ENCODE measurements at regions not wholly inside any gene's neighbourhood (a gene's known extent, or its start where the extent isn't known, plus 50 kb on each side); places are given as distances from the start of the nearest gene placed in this dataset.

GRCh38 chr13:60282186-60282585, 114.8 kb upstream of the TDRD3 start:
- no peak for FAIRE-seq

GRCh38 chr13:60282708-60283107, 114.3 kb upstream of the TDRD3 start:
- Histone ChIP-seq H3K9ac (ENCODE audit: low read length) (no peak overlapping the region), H3K4me2 (ENCODE audit: low read length) (no peak overlapping the region), H3K4me1 (ENCODE audit: insufficient read depth, low read length) (no peaks in the 10 kb centered on the region), H4K20me1 (ENCODE audit: insufficient read depth, low read length) (no peaks in the 10 kb centered on the region), H3K4me3 (ENCODE audit: insufficient read depth, low read depth, low read length) (no peak overlapping the region), H3K36me3 (ENCODE audit: insufficient read depth, low read length) (no peaks in the 10 kb centered on the region), H2AFZ (ENCODE audit: low read depth, low read length) (no peak overlapping the region), H3K79me2 (ENCODE audit: insufficient read depth, low read length) (no peaks in the 10 kb centered on the region), H3K9me3 (ENCODE audit: insufficient read depth, low read depth, low read length) (no peaks in the 10 kb centered on the region), H3K27me3 (ENCODE audit: insufficient read depth, low read length) (no peaks in the 10 kb centered on the region), H3K27ac (ENCODE audit: low read depth, low read length) (no peak overlapping the region)
- DNase-seq (ENCODE audit: low read depth): no peak
- H3K4me1 Mint-ChIP-seq (ENCODE audit: low read depth, unreplicated experiment): no peaks in the 10 kb centered on the region
- peaks cover 2% of the 10 kb centered on the region for H3K36me3 Mint-ChIP-seq (ENCODE audit: low read depth, unreplicated experiment)
- no peak overlapping the region for H3K27ac Mint-ChIP-seq (ENCODE audit: unreplicated experiment)
- peaks cover 4% of the 10 kb centered on the region for H3K9me3 Mint-ChIP-seq (ENCODE audit: unreplicated experiment)
- FAIRE-seq: no peak
- no peak overlapping the region for H3K4me3 Mint-ChIP-seq (ENCODE audit: unreplicated experiment)
- peaks cover 1% of the 10 kb centered on the region for H3K27me3 Mint-ChIP-seq (ENCODE audit: low read depth, unreplicated experiment)
- no peak for TF ChIP-seq EZH2 (IDR thresholded peaks at IDR 0.05; ENCODE audit: insufficient read depth, low read length)

More at GRCh38 chr13:60282186-60282585, 114.8 kb upstream of the TDRD3 start:
- Histone ChIP-seq H4K20me1 (ENCODE audit: insufficient read depth, low read length) (no peaks in the 10 kb centered on the region), H3K79me2 (ENCODE audit: insufficient read depth, low read length) (no peaks in the 10 kb centered on the region), H3K4me1 (ENCODE audit: insufficient read depth, low read length) (no peaks in the 10 kb centered on the region), H3K36me3 (ENCODE audit: insufficient read depth, low read length) (no peaks in the 10 kb centered on the region), H3K9ac (ENCODE audit: low read length) (no peak overlapping the region), H3K9me3 (ENCODE audit: insufficient read depth, low read depth, low read length) (no peaks in the 10 kb centered on the region), H3K4me3 (ENCODE audit: insufficient read depth, low read depth, low read length) (no peak overlapping the region), H3K4me2 (ENCODE audit: low read length) (no peak overlapping the region), H3K27me3 (ENCODE audit: insufficient read depth, low read length) (no peaks in the 10 kb centered on the region), H3K27ac (ENCODE audit: low read depth, low read length) (no peak overlapping the region), H2AFZ (ENCODE audit: low read depth, low read length) (no peak overlapping the region)
- no peak for DNase-seq (ENCODE audit: low read depth)
- peaks cover 4% of the 10 kb centered on the region for H3K9me3 Mint-ChIP-seq (ENCODE audit: unreplicated experiment)
- H3K4me1 Mint-ChIP-seq (ENCODE audit: low read depth, unreplicated experiment): no peaks in the 10 kb centered on the region
- H3K27ac Mint-ChIP-seq (ENCODE audit: unreplicated experiment): no peak overlapping the region
- H3K27me3 Mint-ChIP-seq (ENCODE audit: low read depth, unreplicated experiment): peaks cover 1% of the 10 kb centered on the region
- H3K4me3 Mint-ChIP-seq (ENCODE audit: unreplicated experiment): no peak overlapping the region
- peaks cover 2% of the 10 kb centered on the region for H3K36me3 Mint-ChIP-seq (ENCODE audit: low read depth, unreplicated experiment)
- TF ChIP-seq EZH2 (IDR thresholded peaks at IDR 0.05; ENCODE audit: insufficient read depth, low read length) (no peak), CTCF (IDR thresholded peaks at IDR 0.05; ENCODE audit: insufficient read depth, low read depth, low read length) (no peak)

GRCh38 chr13:60286707-60287106, 110.3 kb upstream of the TDRD3 start:
- no peak for FAIRE-seq

More at GRCh38 chr13:60286707-60287106, 110.3 kb upstream of the TDRD3 start:
- Mint-ChIP-seq H3K36me3 (ENCODE audit: low read depth, unreplicated experiment) (peaks cover 2% of the 10 kb centered on the region), H3K9me3 (ENCODE audit: unreplicated experiment) (peaks cover 4% of the 10 kb centered on the region), H3K27me3 (ENCODE audit: low read depth, unreplicated experiment) (peaks cover 4% of the 10 kb centered on the region), H3K27ac (ENCODE audit: unreplicated experiment) (no peak overlapping the region), H3K4me3 (ENCODE audit: unreplicated experiment) (no peak overlapping the region), H3K4me1 (ENCODE audit: low read depth, unreplicated experiment) (no peaks in the 10 kb centered on the region)
- Histone ChIP-seq H3K27me3 (ENCODE audit: insufficient read depth, low read length) (no peaks in the 10 kb centered on the region), H3K79me2 (ENCODE audit: insufficient read depth, low read length) (no peaks in the 10 kb centered on the region), H3K9me3 (ENCODE audit: insufficient read depth, low read depth, low read length) (no peaks in the 10 kb centered on the region), H2AFZ (ENCODE audit: low read depth, low read length) (no peak overlapping the region), H4K20me1 (ENCODE audit: insufficient read depth, low read length) (no peaks in the 10 kb centered on the region), H3K4me1 (ENCODE audit: insufficient read depth, low read length) (no peaks in the 10 kb centered on the region), H3K27ac (ENCODE audit: low read depth, low read length) (no peak overlapping the region), H3K4me2 (ENCODE audit: low read length) (no peak overlapping the region), H3K4me3 (ENCODE audit: insufficient read depth, low read depth, low read length) (no peak overlapping the region), H3K36me3 (ENCODE audit: insufficient read depth, low read length) (no peaks in the 10 kb centered on the region), H3K9ac (ENCODE audit: low read length) (no peak overlapping the region)
- DNase-seq (ENCODE audit: low read depth): no peak
- TF ChIP-seq CTCF (IDR thresholded peaks at IDR 0.05; ENCODE audit: insufficient read depth, low read depth, low read length) (no peak), EZH2 (IDR thresholded peaks at IDR 0.05; ENCODE audit: insufficient read depth, low read length) (no peak)

Data from astrocyte (in vitro differentiated cells and primary cell).